ENCODE measurements at regions not wholly inside any gene's neighbourhood (a gene's known extent, or its start where the extent isn't known, plus 50 kb on each side); places are given as distances from the start of the nearest gene placed in this dataset.

DNA sequence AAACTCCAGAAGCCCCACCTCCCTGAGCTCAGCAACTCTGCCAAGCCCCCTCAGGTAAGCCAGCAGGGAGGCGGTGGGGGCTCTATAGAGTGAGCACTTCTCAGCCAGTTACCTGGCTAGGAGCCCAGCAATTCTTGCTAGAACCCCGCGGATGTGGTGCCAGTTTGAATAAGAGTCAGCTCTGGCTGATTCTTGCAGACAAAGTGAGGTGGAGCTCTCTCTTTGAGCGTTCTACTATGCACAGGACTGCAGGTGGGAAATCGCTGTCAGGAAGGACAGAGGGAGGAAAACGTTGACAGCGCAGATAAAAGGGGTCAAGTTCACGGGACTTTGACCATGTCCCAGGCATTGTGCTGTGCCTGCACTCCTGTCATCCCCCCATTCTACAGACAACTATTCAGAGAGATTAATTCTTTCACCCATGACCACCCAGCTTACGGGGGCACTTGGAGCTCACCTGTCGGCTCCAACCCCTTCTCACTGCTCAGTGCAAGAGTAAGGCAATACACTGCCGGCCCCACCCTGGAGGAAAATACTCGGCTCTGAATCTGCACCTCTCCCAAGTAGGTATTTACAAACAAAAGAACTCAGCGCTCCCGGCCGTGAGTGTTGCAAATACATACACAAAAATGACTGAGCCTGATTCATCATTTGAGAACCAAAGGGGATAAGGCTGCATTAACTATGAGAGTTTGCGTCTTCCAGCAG, 92.9 kb downstream of the ANKRD60 start:
- TF ChIP-seq, protein P1, sequence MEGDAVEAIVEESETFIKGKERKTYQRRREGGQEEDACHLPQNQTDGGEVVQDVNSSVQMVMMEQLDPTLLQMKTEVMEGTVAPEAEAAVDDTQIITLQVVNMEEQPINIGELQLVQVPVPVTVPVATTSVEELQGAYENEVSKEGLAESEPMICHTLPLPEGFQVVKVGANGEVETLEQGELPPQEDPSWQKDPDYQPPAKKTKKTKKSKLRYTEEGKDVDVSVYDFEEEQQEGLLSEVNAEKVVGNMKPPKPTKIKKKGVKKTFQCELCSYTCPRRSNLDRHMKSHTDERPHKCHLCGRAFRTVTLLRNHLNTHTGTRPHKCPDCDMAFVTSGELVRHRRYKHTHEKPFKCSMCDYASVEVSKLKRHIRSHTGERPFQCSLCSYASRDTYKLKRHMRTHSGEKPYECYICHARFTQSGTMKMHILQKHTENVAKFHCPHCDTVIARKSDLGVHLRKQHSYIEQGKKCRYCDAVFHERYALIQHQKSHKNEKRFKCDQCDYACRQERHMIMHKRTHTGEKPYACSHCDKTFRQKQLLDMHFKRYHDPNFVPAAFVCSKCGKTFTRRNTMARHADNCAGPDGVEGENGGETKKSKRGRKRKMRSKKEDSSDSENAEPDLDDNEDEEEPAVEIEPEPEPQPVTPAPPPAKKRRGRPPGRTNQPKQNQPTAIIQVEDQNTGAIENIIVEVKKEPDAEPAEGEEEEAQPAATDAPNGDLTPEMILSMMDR (IDR thresholded peaks at IDR 0.05; ENCODE audit: low read depth, low read length, missing control alignments), result no peak
- DNase-seq (ENCODE audit: extremely low read depth, low read depth), result no peak
- no peak overlapping the region for H3K4me3 ChIP-seq (replicated peaks; ENCODE audit: low read depth, low read length)

DNA sequence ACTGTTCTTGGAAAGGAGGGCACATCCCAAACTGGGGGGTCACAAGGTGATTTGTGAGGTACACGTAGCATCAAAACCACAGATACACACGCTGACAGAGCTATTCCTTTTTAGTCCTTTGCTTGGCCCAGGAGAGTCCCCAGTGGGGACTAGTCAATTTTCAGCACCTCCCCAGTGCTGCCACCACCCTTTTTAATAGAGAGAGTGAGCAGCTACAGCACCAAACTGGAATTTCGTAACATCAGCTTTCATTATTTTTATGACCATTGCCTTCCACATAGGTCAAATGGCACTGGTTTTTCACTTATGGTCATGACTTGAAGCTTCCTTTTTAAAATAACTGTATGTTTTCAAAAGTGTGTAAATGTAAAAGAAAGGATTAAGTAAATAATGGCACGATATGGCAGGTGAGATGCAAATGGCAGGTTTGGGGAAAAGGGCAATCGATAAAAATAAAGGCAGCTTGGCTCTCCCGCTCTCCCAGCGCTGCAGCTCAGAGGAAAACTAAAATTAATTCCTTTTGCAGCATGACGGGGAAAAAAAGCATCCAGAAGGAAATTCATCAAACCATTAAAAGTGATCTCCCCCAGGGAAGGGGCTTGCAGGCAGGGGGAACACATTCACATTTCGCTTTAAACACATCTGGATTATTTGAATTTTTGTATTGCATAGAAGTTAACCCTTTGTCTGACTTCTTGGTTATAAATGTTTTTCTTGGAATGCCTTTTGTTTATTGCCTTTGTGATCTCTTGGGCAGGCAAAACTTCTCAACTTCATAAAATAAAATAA, 95.2 kb downstream of the ANKRD60 start:
- TF ChIP-seq, protein P1 (IDR thresholded peaks at IDR 0.05; ENCODE audit: low read depth, low read length, missing control alignments), result no peak
- H3K4me3 ChIP-seq (replicated peaks; ENCODE audit: low read depth, low read length), result no peak overlapping the region
- no peak for DNase-seq (ENCODE audit: extremely low read depth, low read depth)

DNA sequence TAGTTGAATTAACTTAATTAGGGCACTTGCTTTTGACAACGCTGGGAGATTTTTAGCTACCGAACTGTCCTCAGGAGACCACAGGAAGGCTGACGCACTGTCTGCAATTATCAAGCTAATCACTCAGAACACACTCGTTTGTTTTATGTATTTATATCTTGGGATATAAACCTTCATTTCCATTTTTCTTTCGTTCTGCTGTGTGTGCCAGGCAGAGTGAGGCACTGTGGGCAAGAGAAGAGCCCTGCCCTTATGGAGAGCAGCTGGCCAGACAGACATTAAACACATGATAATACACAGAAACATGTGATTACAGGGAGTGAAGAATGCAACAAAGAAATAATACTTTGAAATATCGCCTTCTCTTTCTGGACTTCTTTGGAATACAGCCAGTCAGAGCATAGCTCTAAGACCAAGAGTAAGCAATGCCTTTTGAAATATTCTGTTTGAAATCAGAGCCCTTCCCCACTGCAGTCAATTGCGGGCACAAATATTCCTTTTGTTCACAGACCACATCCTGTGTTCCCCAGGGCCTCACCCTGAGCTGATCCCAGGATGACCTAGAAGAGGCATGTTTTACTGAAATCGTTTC, 96.8 kb downstream of the ANKRD60 start:
- peak; percentile 81 for DNase-seq (ENCODE audit: extremely low read depth, low read depth)
- TF ChIP-seq, protein P1 (IDR thresholded peaks at IDR 0.05; ENCODE audit: low read depth, low read length, missing control alignments), result no peak
- H3K4me3 ChIP-seq (replicated peaks; ENCODE audit: low read depth, low read length), result peak overlapping the region; percentile 21

DNA sequence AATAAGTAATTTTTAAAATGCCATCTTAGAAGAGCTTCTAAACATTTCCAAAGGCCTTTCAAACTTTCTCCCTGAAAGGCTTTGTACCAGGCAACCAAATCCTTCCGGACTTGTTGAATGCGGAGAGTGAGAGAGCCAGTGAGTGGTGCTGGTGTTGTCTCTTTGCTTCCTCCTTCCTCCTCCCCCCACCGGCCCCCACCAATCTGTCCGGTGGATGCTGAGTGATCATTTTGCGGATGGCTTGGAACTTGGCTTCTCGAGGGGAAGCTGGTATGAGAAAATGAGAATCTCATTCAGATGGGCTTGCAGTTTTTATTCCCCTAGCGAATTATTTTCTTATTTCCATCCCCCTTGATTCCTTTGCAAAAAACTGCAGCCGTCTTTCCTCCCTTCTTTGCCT, 97.3 kb downstream of the ANKRD60 start:
- peak overlapping the region; percentile 21 for H3K4me3 ChIP-seq (replicated peaks; ENCODE audit: low read depth, low read length)
- TF ChIP-seq, protein P1 (IDR thresholded peaks at IDR 0.05; ENCODE audit: low read depth, low read length, missing control alignments), result no peak
- DNase-seq (ENCODE audit: extremely low read depth, low read depth), result no peak

DNA sequence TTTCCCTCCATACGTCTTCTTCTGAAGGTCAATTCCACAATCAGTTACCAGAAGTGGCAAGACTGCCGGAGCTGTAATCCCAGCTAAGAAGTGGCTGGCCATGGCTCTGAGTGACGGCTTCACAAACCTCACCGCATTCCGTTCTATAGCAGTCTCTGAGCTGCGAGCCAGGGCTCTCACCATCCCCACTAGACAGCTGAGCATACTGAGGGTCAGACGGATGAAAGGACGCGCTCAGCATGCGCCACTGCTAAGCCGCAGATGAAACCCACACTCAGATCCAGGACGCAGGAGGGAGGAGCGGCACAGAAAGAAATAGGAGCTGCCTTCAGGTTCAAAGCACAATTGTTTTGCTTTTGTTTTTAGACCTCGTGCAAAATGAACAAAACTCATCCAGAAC, 97.9 kb downstream of the ANKRD60 start:
- no peak overlapping the region for H3K4me3 ChIP-seq (replicated peaks; ENCODE audit: low read depth, low read length)

DNA sequence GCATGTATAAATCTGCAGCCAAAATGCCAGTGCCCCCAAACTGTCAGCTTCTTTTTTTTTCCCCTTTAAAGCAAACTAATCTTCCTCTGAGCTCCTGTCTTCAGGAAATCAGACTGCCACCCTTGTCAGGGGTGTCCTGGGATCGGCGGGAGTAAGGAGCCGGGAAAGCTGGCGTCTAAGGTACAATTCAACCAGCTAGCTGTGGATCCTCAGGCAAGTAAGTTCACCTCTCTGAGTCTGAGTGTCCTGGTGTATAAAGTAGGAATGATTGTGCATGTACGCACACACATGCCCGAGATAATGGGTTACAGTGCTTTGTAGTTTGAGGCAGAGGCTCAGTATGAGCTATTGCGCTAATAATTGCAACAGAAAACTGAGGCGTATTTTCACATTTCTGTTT, 98.3 kb downstream of the ANKRD60 start:
- DNase-seq (ENCODE audit: extremely low read depth, low read depth), result no peak
- H3K4me3 ChIP-seq (replicated peaks; ENCODE audit: low read depth, low read length), result no peak overlapping the region
- TF ChIP-seq, protein P1 (IDR thresholded peaks at IDR 0.05; ENCODE audit: low read depth, low read length, missing control alignments), result no peak

More for the DNA sequence above, 97.9 kb downstream of the ANKRD60 start:
- TF ChIP-seq, protein P1 (IDR thresholded peaks at IDR 0.05; ENCODE audit: low read depth, low read length, missing control alignments), result no peak
- no peak for DNase-seq (ENCODE audit: extremely low read depth, low read depth)

Data from HFF-Myc (cell line).